Activated naive CD4-positive, alpha-beta T cell treated with anti-CD3 and anti-CD28 coated beads, Interleukin-2, amount 50 U/mL, for 72 hours (primary cell): ENCODE measurements at regions not wholly inside any gene's neighbourhood (a gene's known extent, or its start where the extent isn't known, plus 50 kb on each side); places are given as distances from the start of the nearest gene placed in this dataset.
"Not testable (repeated sequence)": the region's sequence is repeated elsewhere in the genome, so short reads cannot be mapped to it uniquely, and the experiment has no call there.

ENCODE experiments used
- ATAC-seq, 2 donors: fragments of 150-1000 bp; cut with Tn5 transposase; 2 replicates each; pipeline ENCODE4 v1.10.0; 2021; ENCODE audit warnings: mild to moderate bottlenecking in 2 of 2, moderate library complexity in 2 of 2
- DNase-seq, 2 donors: peaks; one replicate each; pipeline ENCODE4 v3.0.0; 2021 to 2022; ENCODE audit warnings: low spot score in 2 of 2
- H3K27ac Mint-ChIP-seq, 2 donors: one replicate each; pipeline ENCODE4 v1.8.0; 2022; ENCODE audit warnings: mild to moderate bottlenecking in 2 of 2, mixed read lengths in 2 of 2
- H3K36me3 Mint-ChIP-seq, 2 donors: one replicate each; pipeline ENCODE4 v1.8.0; 2022; ENCODE audit warnings: mixed read lengths in 2 of 2
- H3K9me3 Mint-ChIP-seq, 2 donors: one replicate each; pipeline ENCODE4 v1.8.0; 2022; ENCODE audit warnings: mixed read lengths in 2 of 2

DNA sequence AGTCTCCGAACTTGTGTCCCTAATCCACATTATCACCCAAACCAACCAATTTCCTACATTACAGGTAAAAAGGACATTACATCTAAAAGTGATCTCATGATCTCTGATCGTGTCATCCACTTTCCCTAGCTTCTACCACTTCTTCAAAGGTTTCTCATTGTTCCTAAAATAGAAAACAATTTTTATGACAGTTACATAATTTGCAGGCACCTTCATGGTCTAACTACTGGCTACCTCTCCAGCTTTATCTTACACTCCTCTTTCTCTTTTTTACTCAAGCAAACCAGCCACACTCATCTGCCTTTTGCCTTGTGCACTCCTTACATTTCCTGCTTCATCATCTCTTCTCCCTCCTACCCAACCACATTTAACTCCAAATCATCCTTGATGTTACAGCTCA is 886.7 kb upstream of the SORCS1 start:
- peaks cover 24 to 28% of the 10 kb centered on the region in 2 donors for H3K9me3 Mint-ChIP-seq
- peaks cover 0 to 5% of the 10 kb centered on the region in 2 donors for H3K36me3 Mint-ChIP-seq
- ATAC-seq (no peak), DNase-seq (no peak)
- H3K27ac Mint-ChIP-seq: no peak overlapping the region

DNA sequence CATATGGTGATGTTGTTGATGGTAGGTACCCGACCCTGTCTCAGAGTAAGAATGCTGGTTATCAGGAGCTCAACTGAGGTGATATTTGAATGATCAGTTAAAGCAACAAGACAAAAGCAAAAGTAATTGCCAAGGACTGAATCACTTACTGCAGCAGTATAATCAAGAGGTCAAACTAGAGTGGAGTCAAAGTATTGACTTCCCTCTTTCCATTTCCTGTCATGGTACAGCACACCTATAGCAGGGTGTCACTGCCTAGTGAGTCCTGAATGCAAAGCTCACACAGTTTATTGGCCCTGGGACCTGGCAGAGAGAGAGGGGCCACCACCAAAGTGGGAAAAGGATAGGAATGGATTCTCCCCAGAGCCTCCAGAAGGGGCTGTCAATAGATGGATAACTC is 886.1 kb upstream of the SORCS1 start:
- no peak overlapping the region for H3K27ac Mint-ChIP-seq
- peaks cover 20 to 23% of the 10 kb centered on the region in 2 donors for H3K9me3 Mint-ChIP-seq
- H3K36me3 Mint-ChIP-seq: peaks cover 0 to 5% of the 10 kb centered on the region in 2 donors
- ATAC-seq (no peak), DNase-seq (no peak)

DNA sequence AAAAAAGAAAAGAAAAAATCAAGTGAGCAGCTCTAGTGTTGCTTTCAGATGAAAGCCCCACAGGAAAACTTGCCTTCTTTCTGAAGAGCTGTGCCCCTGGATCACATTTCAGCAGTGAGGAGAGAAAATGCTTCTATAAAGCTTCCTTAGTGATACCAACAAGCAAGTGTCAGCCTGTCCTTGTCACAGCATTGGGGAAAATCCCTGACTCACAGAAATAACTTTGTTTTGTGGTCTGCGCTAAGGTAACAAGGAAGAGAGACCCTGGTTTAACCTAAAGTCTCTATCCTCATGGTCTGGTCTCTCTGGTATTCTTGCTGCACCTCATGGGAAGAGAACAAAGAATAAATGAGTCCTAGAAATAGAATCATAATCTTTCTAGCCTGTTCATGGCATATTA is 885.2 kb upstream of the SORCS1 start:
- ATAC-seq: no peak
- DNase-seq: no peak
- peaks cover 0 to 5% of the 10 kb centered on the region in 2 donors for H3K36me3 Mint-ChIP-seq
- peaks cover 20 to 23% of the 10 kb centered on the region in 2 donors for H3K9me3 Mint-ChIP-seq
- no peak overlapping the region for H3K27ac Mint-ChIP-seq

DNA sequence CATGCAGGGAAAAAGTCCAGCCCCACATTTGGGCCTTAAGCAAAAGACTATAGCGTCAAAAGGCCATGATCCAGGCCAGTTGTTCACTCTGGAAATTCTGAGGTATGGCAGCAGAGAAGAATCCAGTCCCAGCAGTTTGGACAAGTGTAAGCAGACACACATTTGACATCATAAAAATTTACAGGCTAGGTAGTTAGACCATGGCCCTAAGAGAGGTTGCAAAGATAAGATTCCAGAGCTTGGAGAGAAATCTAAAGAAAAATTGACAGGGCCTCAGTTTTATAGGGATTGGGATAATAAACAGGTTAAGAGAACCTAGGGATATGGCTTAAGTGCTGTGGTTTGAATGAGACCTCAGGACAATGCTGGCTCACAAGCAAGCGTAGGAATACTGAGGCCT is 884.4 kb upstream of the SORCS1 start:
- peaks cover 0 to 5% of the 10 kb centered on the region in 2 donors for H3K36me3 Mint-ChIP-seq

GRCh38 chr10:108039821-108040584 is 875.5 kb upstream of the SORCS1 start:
- DNase-seq (no peak), ATAC-seq (no peak)
- H3K27ac Mint-ChIP-seq: peak overlapping the region in 1 of 2 donors; percentile 43
- H3K36me3 Mint-ChIP-seq: no peaks in the 10 kb centered on the region
- H3K9me3 Mint-ChIP-seq: peaks cover 10 to 22% of the 10 kb centered on the region in 2 donors

More for the DNA sequence above, 884.4 kb upstream of the SORCS1 start:
- no peak for ATAC-seq
- no peak overlapping the region for H3K27ac Mint-ChIP-seq
- H3K9me3 Mint-ChIP-seq: peaks cover 20% of the 10 kb centered on the region in 2 donors
- DNase-seq: no peak

DNA sequence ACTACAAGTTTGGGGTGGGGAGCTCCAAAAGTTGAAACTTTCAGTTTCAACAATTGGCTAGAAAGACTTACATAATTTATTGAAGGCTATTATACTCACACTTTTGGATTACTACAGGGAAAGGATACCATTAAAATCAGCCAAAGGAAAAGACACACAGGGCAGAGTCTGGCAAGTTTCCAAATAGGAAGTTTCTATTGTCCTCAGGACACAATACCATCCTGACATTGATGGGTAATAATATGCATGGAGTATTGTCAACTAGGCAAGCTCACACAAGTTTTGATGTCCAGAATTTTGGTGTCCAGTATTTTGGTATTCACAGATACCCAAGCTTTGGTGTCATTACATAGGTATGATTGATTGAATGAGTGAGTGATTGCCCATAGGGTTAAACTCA is 872.6 kb upstream of the SORCS1 start:
- DNase-seq: no peak
- Mint-ChIP-seq H3K36me3 (no peaks in the 10 kb centered on the region), H3K9me3 (peaks cover 10 to 26% of the 10 kb centered on the region in 2 donors)

DNA sequence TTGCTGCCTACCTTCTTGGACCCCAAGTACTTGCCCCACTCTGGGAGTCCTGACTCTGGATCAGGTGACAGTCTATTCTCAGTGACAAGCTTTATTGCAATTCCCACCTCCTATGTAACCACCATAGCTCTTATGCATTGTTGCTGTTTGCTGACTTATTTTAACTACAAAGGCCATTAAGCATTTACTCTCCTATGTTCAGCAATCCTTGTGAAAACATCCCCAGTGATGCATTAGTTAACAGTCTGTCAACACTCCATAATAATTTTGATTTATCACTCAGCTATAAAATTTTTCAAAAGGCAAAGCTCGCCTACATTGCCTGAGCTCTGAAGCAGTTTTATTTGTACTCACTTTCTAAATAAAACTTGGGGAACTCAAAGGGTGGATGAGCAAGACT is 871.8 kb upstream of the SORCS1 start:
- Mint-ChIP-seq H3K36me3 (no peaks in the 10 kb centered on the region), H3K9me3 (peaks cover 13 to 26% of the 10 kb centered on the region in 2 donors), H3K27ac (no peak overlapping the region)
- ATAC-seq (no peak), DNase-seq (no peak)

More for the DNA sequence above, 872.6 kb upstream of the SORCS1 start:
- no peak for ATAC-seq
- H3K27ac Mint-ChIP-seq: no peak overlapping the region

DNA sequence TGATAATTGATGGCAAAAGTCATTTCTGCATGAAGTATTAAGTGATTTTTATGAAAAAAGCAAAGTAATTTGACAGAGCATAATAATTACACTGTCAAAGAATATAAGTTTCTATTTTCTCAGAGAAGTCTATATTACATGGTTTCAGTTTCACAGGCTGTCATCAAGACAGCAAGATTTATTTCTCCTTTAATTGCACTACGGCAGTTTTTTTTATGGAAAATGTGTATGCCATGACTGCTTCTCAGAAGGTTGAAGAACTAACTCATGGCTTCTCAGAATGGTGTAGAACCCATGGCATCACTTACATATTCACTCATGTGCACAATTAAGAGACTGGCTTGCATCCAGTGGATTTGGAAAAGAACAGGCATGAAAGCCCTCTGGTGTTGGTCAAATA is 870.3 kb upstream of the SORCS1 start:
- Mint-ChIP-seq H3K36me3 (no peaks in the 10 kb centered on the region), H3K9me3 (peaks cover 13 to 30% of the 10 kb centered on the region in 2 donors), H3K27ac (no peak overlapping the region)
- no peak for DNase-seq
- no peak for ATAC-seq

DNA sequence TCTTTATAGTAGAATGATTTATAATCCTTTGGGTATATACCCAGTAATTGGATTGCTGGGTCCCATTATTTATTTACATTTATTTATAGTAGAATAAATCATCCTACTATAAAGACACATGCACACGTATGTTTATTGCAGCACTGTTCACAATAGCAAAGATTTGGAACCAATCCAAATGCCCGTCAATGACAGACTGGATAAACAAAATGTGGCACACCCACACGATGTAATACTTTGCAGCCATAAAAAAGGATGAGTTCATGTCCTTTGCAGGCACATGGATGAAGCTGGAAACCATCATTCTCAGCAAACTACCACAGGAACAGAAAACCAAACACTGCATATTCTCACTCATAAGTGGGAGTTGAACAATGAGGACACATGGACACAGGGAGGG is 869.0 kb upstream of the SORCS1 start:
- ATAC-seq, H3K27ac Mint-ChIP-seq, DNase-seq, H3K36me3 Mint-ChIP-seq: not testable (repeated sequence)
- H3K9me3 Mint-ChIP-seq: peaks cover 13 to 28% of the 10 kb centered on the region in 2 donors

DNA sequence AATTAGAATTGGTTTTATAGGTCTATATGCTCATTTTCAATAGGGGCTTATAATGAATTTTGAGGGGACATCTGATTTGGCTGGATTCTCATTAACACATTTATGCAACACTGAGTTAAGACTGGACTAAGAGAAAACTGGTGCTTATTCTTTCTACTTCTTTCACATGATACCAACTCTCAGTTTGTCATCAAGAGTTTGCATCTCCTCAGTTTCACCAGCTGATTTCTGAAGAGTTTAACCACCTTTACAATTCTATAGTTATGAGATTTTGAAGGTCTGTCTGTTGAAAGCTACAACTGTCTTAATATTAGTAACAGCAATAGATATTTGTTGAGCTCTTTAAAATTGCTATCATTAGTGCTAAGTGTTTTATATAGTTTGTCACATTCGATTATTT is 867.0 kb upstream of the SORCS1 start:
- no peak for DNase-seq
- no peak overlapping the region for H3K27ac Mint-ChIP-seq
- H3K36me3 Mint-ChIP-seq: no peaks in the 10 kb centered on the region
- peaks cover 13 to 16% of the 10 kb centered on the region in 2 donors for H3K9me3 Mint-ChIP-seq
- no peak for ATAC-seq

GRCh38 chr10:108014902-108015177 is 850.3 kb upstream of the SORCS1 start:
- DNase-seq (no peak), ATAC-seq (no peak)
- Mint-ChIP-seq H3K9me3 (peaks cover 13 to 14% of the 10 kb centered on the region in 2 donors), H3K36me3 (peaks cover 0 to 6% of the 10 kb centered on the region in 2 donors), H3K27ac (no peak overlapping the region)

DNA sequence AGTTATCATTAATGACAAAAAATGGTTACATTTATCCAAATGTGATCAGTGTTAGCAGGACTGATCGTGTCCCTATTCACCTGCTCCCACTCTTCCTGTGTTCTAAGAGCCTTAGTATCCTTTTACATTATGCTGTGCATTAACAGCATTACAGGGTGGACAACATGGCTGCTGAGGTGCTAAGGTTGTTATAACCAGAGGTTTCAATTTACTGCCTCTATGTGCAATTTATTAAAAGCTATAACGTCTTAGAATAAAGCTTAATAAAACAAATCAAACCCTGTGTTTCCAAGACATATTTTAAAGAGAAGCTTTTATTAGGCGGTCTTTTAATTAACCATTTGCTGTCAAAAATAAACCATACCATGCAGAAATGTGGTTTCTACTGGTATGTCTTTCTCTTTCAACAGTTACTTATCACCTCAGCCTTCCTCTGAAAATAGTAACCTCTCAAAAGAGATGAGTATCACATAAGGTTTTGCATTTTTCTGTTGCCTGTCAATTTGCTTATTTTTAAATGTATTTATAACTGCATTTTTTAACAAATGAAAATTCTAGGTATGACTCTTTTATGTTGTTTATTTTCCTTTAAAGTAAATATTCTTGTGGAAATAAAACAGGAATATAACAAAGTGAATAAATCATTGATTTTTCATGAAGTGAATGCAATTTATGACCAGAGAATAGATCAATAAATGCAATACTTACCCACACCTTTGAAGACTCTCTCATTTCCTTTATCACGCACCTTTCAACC is 849.8 kb upstream of the SORCS1 start:
- H3K27ac Mint-ChIP-seq: no peak overlapping the region
- peaks cover 0 to 6% of the 10 kb centered on the region in 2 donors for H3K36me3 Mint-ChIP-seq
- no peak for DNase-seq
- peaks cover 12 to 13% of the 10 kb centered on the region in 2 donors for H3K9me3 Mint-ChIP-seq
- no peak for ATAC-seq

GRCh38 chr10:108005627-108006026 is 841.1 kb upstream of the SORCS1 start:
- ATAC-seq: no peak
- DNase-seq: no peak
- Mint-ChIP-seq H3K9me3 (peaks cover 23 to 32% of the 10 kb centered on the region in 2 donors), H3K27ac (no peak overlapping the region), H3K36me3 (peaks cover 5 to 7% of the 10 kb centered on the region in 2 donors)

GRCh38 chr10:108003576-108003975 is 839.1 kb upstream of the SORCS1 start:
- H3K27ac Mint-ChIP-seq: no peak overlapping the region
- no peak for ATAC-seq

GRCh38 chr10:108003061-108003460 is 838.6 kb upstream of the SORCS1 start:
- no peak for ATAC-seq
- peaks cover 14 to 25% of the 10 kb centered on the region in 2 donors for H3K9me3 Mint-ChIP-seq

More at GRCh38 chr10:108003576-108003975, 839.1 kb upstream of the SORCS1 start:
- peaks cover 18 to 28% of the 10 kb centered on the region in 2 donors for H3K9me3 Mint-ChIP-seq
- DNase-seq: no peak
- peaks cover 4 to 7% of the 10 kb centered on the region in 2 donors for H3K36me3 Mint-ChIP-seq

DNA sequence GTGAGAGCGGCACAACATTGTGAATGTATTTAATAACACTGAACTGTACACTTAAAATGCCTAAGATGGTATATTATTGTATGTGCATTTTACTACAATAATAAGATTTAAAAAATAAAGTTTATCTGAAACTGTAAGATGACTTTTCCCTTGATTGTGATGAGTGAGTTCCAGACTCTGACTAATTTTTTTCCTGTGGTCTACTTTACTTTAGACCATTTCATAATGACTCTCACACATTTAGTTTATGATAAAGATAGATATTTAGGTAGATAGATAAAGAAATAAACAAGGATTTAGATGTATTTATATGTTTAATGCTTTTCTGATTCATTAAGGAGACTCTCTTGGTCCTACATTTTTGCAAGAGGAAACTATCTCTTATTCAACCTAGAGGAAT is 835.9 kb upstream of the SORCS1 start:
- DNase-seq: no peak
- Mint-ChIP-seq H3K36me3 (no peaks in the 10 kb centered on the region), H3K9me3 (peaks cover 4 to 13% of the 10 kb centered on the region in 2 donors), H3K27ac (no peak overlapping the region)
- ATAC-seq: no peak

More at GRCh38 chr10:108003061-108003460, 838.6 kb upstream of the SORCS1 start:
- no peak overlapping the region for H3K27ac Mint-ChIP-seq
- H3K36me3 Mint-ChIP-seq: peaks cover 0 to 7% of the 10 kb centered on the region in 2 donors
- no peak for DNase-seq

DNA sequence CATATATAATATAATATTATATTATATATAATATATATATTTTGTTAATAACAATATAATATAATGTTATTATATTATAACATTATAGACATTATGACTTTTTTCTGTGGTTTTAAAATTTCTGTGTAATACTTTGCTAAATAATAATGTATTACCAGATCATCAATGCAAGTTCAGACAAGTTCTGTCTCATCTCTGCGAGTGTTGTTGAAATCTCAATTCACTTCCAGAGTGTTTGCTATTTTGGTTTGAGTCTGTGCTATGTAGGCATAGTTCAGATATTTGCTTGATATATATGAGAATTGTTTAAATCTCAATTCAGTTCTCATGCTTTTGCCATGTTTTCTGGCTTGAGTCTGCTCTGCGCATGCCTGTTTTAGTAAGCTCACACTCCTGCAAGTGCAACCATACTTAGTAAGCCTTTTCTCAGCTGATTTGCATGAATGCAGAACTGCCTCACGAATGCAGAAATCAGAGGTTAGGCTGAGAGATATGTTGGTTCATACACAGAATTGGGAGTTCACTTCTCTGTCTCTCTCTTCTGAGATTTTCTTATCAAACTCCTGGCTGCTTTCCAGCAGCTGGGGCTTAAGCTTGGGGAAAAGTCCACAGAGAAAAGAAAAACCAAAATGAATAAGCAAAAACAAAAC is 830.2 kb upstream of the SORCS1 start:
- ATAC-seq: no peak
- no peak for DNase-seq
- peaks cover 4 to 7% of the 10 kb centered on the region in 2 donors for H3K9me3 Mint-ChIP-seq
- no peaks in the 10 kb centered on the region for H3K36me3 Mint-ChIP-seq
- no peak overlapping the region for H3K27ac Mint-ChIP-seq
